Activated CD8-positive, alpha-beta T cell treated with anti-CD3 and anti-CD28 coated beads for 36 hours (primary cell): ENCODE measurements at regions not wholly inside any gene's neighbourhood (a gene's known extent, or its start where the extent isn't known, plus 50 kb on each side); places are given as distances from the start of the nearest gene placed in this dataset.

Experiments used
- ATAC-seq: fragments of 200-7000 bp; cut with Tn5 transposase; one replicate; pipeline ENCODE4 v1.10.0; 2021; ENCODE audit warnings: mild to moderate bottlenecking, moderate library complexity
- CTCF ChIA-PET: fragments of 350-600 bp; sonication (Branson Sonifier 250); formaldehyde crosslinking; loops from one replicate; lab custom pipeline; 2021; ENCODE audit warnings: antibody characterized with exemption; lab: Charles Lee
- POLR2A ChIA-PET: fragments of 350-600 bp; sonication (Branson Sonifier 250); formaldehyde crosslinking; loops from one replicate; lab custom pipeline; 2021; ENCODE audit warnings: antibody characterized with exemption; lab: Charles Lee
- DNase-seq: peaks from one replicate; pipeline ENCODE4 v3.0.0-alpha.2; 2020
- H3K27ac Mint-ChIP-seq: one replicate; pipeline ENCODE4 v1.8.0; 2021; ENCODE audit warnings: mild to moderate bottlenecking, mixed read lengths
- H3K27me3 Mint-ChIP-seq: one replicate; pipeline ENCODE4 v1.8.0; 2021; ENCODE audit warnings: mixed read lengths
- H3K36me3 Mint-ChIP-seq: one replicate; pipeline ENCODE4 v1.8.0; 2021; ENCODE audit warnings: low read depth, mixed read lengths
- H3K4me1 Mint-ChIP-seq: one replicate; pipeline ENCODE4 v1.8.0; 2021; ENCODE audit warnings: low read depth, mixed read lengths
- H3K4me3 Mint-ChIP-seq: one replicate; pipeline ENCODE4 v1.8.0; 2021; ENCODE audit warnings: mild to moderate bottlenecking, moderate library complexity, mixed read lengths
- H3K9me3 Mint-ChIP-seq: one replicate; pipeline ENCODE4 v1.8.0; 2021; ENCODE audit warnings: mixed read lengths
- CTCF ChIP-seq: fragments of 200-600 bp; IDR thresholded peaks from one replicate; pipeline ENCODE4 v1.8.0; 2022; ENCODE audit warnings: antibody characterized with exemption, mild to moderate bottlenecking
- intact Hi-C: fragments of 100-400 bp; cut with micrococcal nuclease; formaldehyde crosslinking; loops from one replicate; pipeline ENCODE4 v1.10.0; 2022

GRCh38 chr7:149373089-149373488 is 87.8 kb downstream of the ZNF777 start:
- ATAC-seq (no peak), DNase-seq (no peak)
- peaks cover 15% of the 10 kb centered on the region for H3K9me3 Mint-ChIP-seq
- H3K36me3 Mint-ChIP-seq = peaks cover 2% of the 10 kb centered on the region
- TF ChIP-seq CTCF = no peak
- H3K27ac Mint-ChIP-seq = no peak overlapping the region
- no peaks in the 10 kb centered on the region for H3K4me1 Mint-ChIP-seq
- intact Hi-C loops = no loop called here
- H3K27me3 Mint-ChIP-seq = peaks cover 5% of the 10 kb centered on the region
- ChIA-PET CTCF (no interaction called here), POLR2A (no interaction called here)
- H3K4me3 Mint-ChIP-seq = no peak overlapping the region

GRCh38 chr7:149375234-149376008 is 85.4 kb downstream of the ZNF777 start:
- TF ChIP-seq CTCF = no peak
- Mint-ChIP-seq H3K9me3 (peaks cover 20% of the 10 kb centered on the region), H3K4me1 (no peaks in the 10 kb centered on the region), H3K36me3 (peaks cover 2% of the 10 kb centered on the region), H3K27ac (no peak overlapping the region), H3K4me3 (no peak overlapping the region), H3K27me3 (peaks cover 1% of the 10 kb centered on the region)
- intact Hi-C loops = no loop called here
- ChIA-PET POLR2A (interaction anchor here (1.4 kb wide), 1 partner anchor 19 kb away, joined by 3 read pairs; no protein-coding TSS in a partner anchor), CTCF (interaction anchor here (1.4 to 2.7 kb wide), 2 partner anchors 19 to 65 kb away, joined by 6 to 7 read pairs; no protein-coding TSS in a partner anchor)
- DNase-seq (no peak), ATAC-seq (no peak)

- CTCF ChIA-PET = interaction anchor here (1.2 to 2.7 kb wide), 2 partner anchors 21 to 67 kb away, joined by 3 to 7 read pairs; no protein-coding TSS in a partner anchor
- Mint-ChIP-seq H3K4me3 (no peak overlapping the region), H3K9me3 (peaks cover 17% of the 10 kb centered on the region), H3K27me3 (peaks cover 1% of the 10 kb centered on the region), H3K4me1 (no peaks in the 10 kb centered on the region), H3K36me3 (no peaks in the 10 kb centered on the region), H3K27ac (no peak overlapping the region)
- TF ChIP-seq CTCF = no peak
- POLR2A ChIA-PET = no interaction called here
- DNase-seq (no peak), ATAC-seq (no peak)
- intact Hi-C loops = no loop called here
Observed at GRCh38 chr7:149377386-149377785, 83.5 kb downstream of the ZNF777 start.

GRCh38 chr7:149379625-149380024 is 81.2 kb downstream of the ZNF777 start:
- Mint-ChIP-seq H3K4me3 (no peak overlapping the region), H3K9me3 (peaks cover 7% of the 10 kb centered on the region), H3K27me3 (no peaks in the 10 kb centered on the region), H3K4me1 (no peaks in the 10 kb centered on the region), H3K27ac (no peak overlapping the region), H3K36me3 (no peaks in the 10 kb centered on the region)
- ATAC-seq (no peak), DNase-seq (no peak)
- CTCF ChIA-PET = interaction anchor here (1.2 kb wide), 1 partner anchor 70 kb away, joined by 3 read pairs; no protein-coding TSS in a partner anchor
- intact Hi-C loops = no loop called here
- TF ChIP-seq CTCF = no peak
- POLR2A ChIA-PET = no interaction called here

GRCh38 chr7:149381245-149381644 is 79.6 kb downstream of the ZNF777 start:
- no peak for TF ChIP-seq CTCF
- H3K4me3 Mint-ChIP-seq = no peak overlapping the region
- H3K27me3 Mint-ChIP-seq = peaks cover 1% of the 10 kb centered on the region
- DNase-seq (no peak), ATAC-seq (no peak)
- H3K4me1 Mint-ChIP-seq = no peaks in the 10 kb centered on the region
- H3K27ac Mint-ChIP-seq = no peak overlapping the region
- intact Hi-C loops = no loop called here
- POLR2A ChIA-PET = no interaction called here
- CTCF ChIA-PET = no interaction called here
- H3K9me3 Mint-ChIP-seq = peaks cover 7% of the 10 kb centered on the region
- H3K36me3 Mint-ChIP-seq = no peaks in the 10 kb centered on the region
